ENCODE measurements at regions not wholly inside any gene's neighbourhood (a gene's known extent, or its start where the extent isn't known, plus 50 kb on each side); places are given as distances from the start of the nearest gene placed in this dataset.

- TF ChIP-seq ZNF274 (IDR thresholded peaks at IDR 0.05; ENCODE audit: low read depth, low read length) (no peak), SUZ12 (IDR thresholded peaks at IDR 0.05; ENCODE audit: extremely low read depth, insufficient read depth, insufficient read length) (no peak), YY1 (IDR thresholded peaks at IDR 0.05; ENCODE audit: insufficient read depth, insufficient read length) (no peak)
Measured at GRCh38 chr18:41072946-41073345, 882.1 kb upstream of the PIK3C3 start.

Data from NT2/D1 (cell line).